ENCODE measurements at regions not wholly inside any gene's neighbourhood (a gene's known extent, or its start where the extent isn't known, plus 50 kb on each side); places are given as distances from the start of the nearest gene placed in this dataset.

DNA sequence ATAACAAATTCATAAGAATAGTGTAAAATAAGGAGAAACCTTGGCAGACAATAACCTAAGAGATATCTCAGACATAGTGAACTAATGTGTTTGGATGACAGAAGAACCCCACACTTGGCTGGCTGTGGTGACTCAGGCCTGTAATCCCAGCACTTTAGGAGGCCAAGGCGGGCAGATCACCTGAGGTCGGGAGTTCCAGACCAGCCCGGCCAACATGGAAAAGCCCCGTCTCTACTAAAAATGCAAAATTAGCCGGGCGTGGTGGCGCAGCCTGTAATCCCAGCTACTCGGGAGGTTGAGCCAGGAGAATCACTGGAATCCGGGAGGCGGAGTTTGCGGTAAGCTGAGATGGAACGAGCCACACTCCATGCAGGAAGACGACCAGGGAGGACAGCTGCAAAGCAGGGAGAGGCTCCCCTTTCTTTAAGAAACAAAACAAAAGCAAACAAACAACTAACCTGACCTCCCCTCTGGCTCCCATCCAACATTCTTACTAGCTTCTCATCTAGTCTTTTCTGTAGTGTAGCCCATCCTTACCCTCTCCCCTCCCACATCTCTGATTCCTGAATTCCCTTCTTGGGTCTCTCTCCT lies 84.2 kb downstream of the ZNF280B start:
- TF ChIP-seq CTCF (IDR thresholded peaks at IDR 0.05) (no peak), POLR2A (IDR thresholded peaks at IDR 0.05) (no peak), EP300 (IDR thresholded peaks at IDR 0.05) (no peak)

All from ovary (tissue), 3 donors.